Neural cell (in vitro differentiated cells): ENCODE measurements at regions not wholly inside any gene's neighbourhood (a gene's known extent, or its start where the extent isn't known, plus 50 kb on each side); places are given as distances from the start of the nearest gene placed in this dataset.

Experiments
- H2AFZ ChIP-seq: fragments of 200-600, 300-800 bp; sonication (generic), shearing (Covaris generic); 2 replicates; pipeline ENCODE4 v1.6.0; 2014; ENCODE audit warnings: low read depth, mild to moderate bottlenecking, antibody characterized with exemption, low read length, moderate library complexity
- H3F3A ChIP-seq: fragments of 200-600 bp; shearing (Covaris generic); 2 replicates; pipeline ENCODE4 v1.6.1; 2016; ENCODE audit warnings: mild to moderate bottlenecking, moderate library complexity, mixed read lengths, antibody characterized with exemption, low read length; ENCODE audit not compliant: insufficient read depth, poor library complexity, severe bottlenecking
- H3K27ac ChIP-seq: fragments of 200-600, 300-800 bp; sonication (generic), shearing (Covaris generic); 2 replicates; pipeline ENCODE4 v1.5.1; 2014; ENCODE audit warnings: mild to moderate bottlenecking, low read length, moderate library complexity
- H3K27me3 ChIP-seq: fragments of 300-800, 200-600 bp; sonication (generic), shearing (Covaris generic); 2 replicates; pipeline ENCODE4 v1.6.0; 2014; ENCODE audit warnings: mild to moderate bottlenecking, low read depth, low read length, moderate library complexity; ENCODE audit not compliant: insufficient read depth
- H3K36me3 ChIP-seq: fragments of 300-800, 200-600 bp; sonication (generic), shearing (Covaris generic); 2 replicates; pipeline ENCODE4 v1.5.1; 2014; ENCODE audit warnings: mild to moderate bottlenecking, antibody characterized with exemption, low read length, moderate library complexity; ENCODE audit not compliant: insufficient read depth
- H3K4me2 ChIP-seq: fragments of 300-800, 200-600 bp; sonication (generic), shearing (Covaris generic); 2 replicates; pipeline ENCODE4 v1.6.0; 2014; ENCODE audit warnings: mild to moderate bottlenecking, low read length
- H3K4me3 ChIP-seq: fragments of 300-800, 200-600 bp; sonication (generic), shearing (Covaris generic); 2 replicates; pipeline ENCODE4 v1.5.1; 2014; ENCODE audit warnings: mild to moderate bottlenecking, low read length, moderate library complexity
- H3K79me2 ChIP-seq: fragments of 200-600 bp; shearing (Covaris generic); replicated peaks from 2 replicates; pipeline ENCODE4 v1.6.0; 2014; ENCODE audit warnings: mild to moderate bottlenecking, low read length, moderate library complexity; ENCODE audit not compliant: insufficient read depth
- H3K9ac ChIP-seq: fragments of 300-800, 200-600 bp; sonication (generic), shearing (Covaris generic); 2 replicates; pipeline ENCODE4 v1.6.1; 2016; ENCODE audit warnings: mild to moderate bottlenecking, low read length, mixed read lengths
- H3K9me2 ChIP-seq: fragments of 200-600 bp; shearing (Covaris generic); 2 replicates; pipeline ENCODE4 v1.6.1; 2016; ENCODE audit warnings: mild to moderate bottlenecking, low read length, mixed read lengths; ENCODE audit not compliant: insufficient read depth
- H3K9me3 ChIP-seq: fragments of 200-600, 300-800 bp; sonication (generic), shearing (Covaris generic); 2 replicates; pipeline ENCODE4 v1.6.1; 2016; ENCODE audit warnings: mild to moderate bottlenecking, mixed run types, low read length, moderate library complexity, mixed read lengths
- H4K20me1 ChIP-seq: fragments of 200-600 bp; shearing (Covaris generic); 2 replicates; pipeline ENCODE4 v1.6.1; 2016; ENCODE audit warnings: mild to moderate bottlenecking, mixed run types; ENCODE audit not compliant: insufficient read depth
- EP300 ChIP-seq: fragments of 450-650 bp; conservative IDR thresholded peaks from 2 replicates; pipeline ENCODE4 v1.6.1; 2014; ENCODE audit warnings: antibody characterized with exemption, mild to moderate bottlenecking, moderate library complexity; ENCODE audit not compliant: poor library complexity, severe bottlenecking
- EZH2 ChIP-seq: fragments of 200-600, 300-800 bp; shearing (Covaris generic), sonication (generic); IDR thresholded peaks from 2 replicates; pipeline ENCODE4 v1.6.1; 2014; ENCODE audit warnings: antibody characterized with exemption, low read length, borderline replicate concordance, mild to moderate bottlenecking; ENCODE audit not compliant: insufficient read depth, poor library complexity, severe bottlenecking
- MXI1 ChIP-seq: fragments of 450-650 bp; conservative IDR thresholded peaks from 2 replicates; pipeline ENCODE4 v1.6.1; 2014; ENCODE audit warnings: antibody characterized with exemption, mild to moderate bottlenecking; ENCODE audit not compliant: poor library complexity, severe bottlenecking
- POLR2AphosphoS5 ChIP-seq: IDR thresholded peaks from 2 replicates; pipeline ENCODE4 v1.6.1; 2012
- RAD21 ChIP-seq: fragments of 450-650 bp; conservative IDR thresholded peaks from 2 replicates; pipeline ENCODE4 v1.6.1; 2014; ENCODE audit warnings: antibody characterized with exemption, mild to moderate bottlenecking, moderate library complexity
- SMC3 ChIP-seq: fragments of 450-650 bp; conservative IDR thresholded peaks from 2 replicates; pipeline ENCODE4 v1.6.1; 2014; ENCODE audit warnings: antibody characterized with exemption, mild to moderate bottlenecking, moderate library complexity; ENCODE audit not compliant: poor library complexity
- TAF1 ChIP-seq: IDR thresholded peaks from 2 replicates; pipeline ENCODE4 v1.6.1; 2012; ENCODE audit warnings: low read depth
- TF ChIP-seq, protein P1 (sequence below): IDR thresholded peaks from 2 replicates; pipeline ENCODE4 v1.6.1; 2012; ENCODE audit warnings: borderline replicate concordance
- TF ChIP-seq, protein P2 (sequence below): fragments of 450-650 bp; IDR thresholded peaks from 2 replicates; pipeline ENCODE4 v1.5.1; 2014; ENCODE audit warnings: antibody characterized with exemption, mild to moderate bottlenecking, moderate library complexity; ENCODE audit not compliant: poor library complexity, severe bottlenecking

GRCh38 chr1:106043971-106044370, 1012.5 kb upstream of the PRMT6 start:
- no peaks in the 10 kb centered on the region for H3K79me2 ChIP-seq

GRCh38 chr1:106047210-106047609, 1009.3 kb upstream of the PRMT6 start:
- H3K9ac ChIP-seq, result no peak overlapping the region
- H2AFZ ChIP-seq, result no peak overlapping the region
- H3K27ac ChIP-seq, result no peak overlapping the region
- H3K9me3 ChIP-seq, result no peaks in the 10 kb centered on the region
- TF ChIP-seq, protein P1, sequence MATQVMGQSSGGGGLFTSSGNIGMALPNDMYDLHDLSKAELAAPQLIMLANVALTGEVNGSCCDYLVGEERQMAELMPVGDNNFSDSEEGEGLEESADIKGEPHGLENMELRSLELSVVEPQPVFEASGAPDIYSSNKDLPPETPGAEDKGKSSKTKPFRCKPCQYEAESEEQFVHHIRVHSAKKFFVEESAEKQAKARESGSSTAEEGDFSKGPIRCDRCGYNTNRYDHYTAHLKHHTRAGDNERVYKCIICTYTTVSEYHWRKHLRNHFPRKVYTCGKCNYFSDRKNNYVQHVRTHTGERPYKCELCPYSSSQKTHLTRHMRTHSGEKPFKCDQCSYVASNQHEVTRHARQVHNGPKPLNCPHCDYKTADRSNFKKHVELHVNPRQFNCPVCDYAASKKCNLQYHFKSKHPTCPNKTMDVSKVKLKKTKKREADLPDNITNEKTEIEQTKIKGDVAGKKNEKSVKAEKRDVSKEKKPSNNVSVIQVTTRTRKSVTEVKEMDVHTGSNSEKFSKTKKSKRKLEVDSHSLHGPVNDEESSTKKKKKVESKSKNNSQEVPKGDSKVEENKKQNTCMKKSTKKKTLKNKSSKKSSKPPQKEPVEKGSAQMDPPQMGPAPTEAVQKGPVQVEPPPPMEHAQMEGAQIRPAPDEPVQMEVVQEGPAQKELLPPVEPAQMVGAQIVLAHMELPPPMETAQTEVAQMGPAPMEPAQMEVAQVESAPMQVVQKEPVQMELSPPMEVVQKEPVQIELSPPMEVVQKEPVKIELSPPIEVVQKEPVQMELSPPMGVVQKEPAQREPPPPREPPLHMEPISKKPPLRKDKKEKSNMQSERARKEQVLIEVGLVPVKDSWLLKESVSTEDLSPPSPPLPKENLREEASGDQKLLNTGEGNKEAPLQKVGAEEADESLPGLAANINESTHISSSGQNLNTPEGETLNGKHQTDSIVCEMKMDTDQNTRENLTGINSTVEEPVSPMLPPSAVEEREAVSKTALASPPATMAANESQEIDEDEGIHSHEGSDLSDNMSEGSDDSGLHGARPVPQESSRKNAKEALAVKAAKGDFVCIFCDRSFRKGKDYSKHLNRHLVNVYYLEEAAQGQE, result no peak
- TF ChIP-seq POLR2AphosphoS5, result no peak
- no peak for TF ChIP-seq SMC3
- TF ChIP-seq TAF1, result no peak
- TF ChIP-seq, protein P2, sequence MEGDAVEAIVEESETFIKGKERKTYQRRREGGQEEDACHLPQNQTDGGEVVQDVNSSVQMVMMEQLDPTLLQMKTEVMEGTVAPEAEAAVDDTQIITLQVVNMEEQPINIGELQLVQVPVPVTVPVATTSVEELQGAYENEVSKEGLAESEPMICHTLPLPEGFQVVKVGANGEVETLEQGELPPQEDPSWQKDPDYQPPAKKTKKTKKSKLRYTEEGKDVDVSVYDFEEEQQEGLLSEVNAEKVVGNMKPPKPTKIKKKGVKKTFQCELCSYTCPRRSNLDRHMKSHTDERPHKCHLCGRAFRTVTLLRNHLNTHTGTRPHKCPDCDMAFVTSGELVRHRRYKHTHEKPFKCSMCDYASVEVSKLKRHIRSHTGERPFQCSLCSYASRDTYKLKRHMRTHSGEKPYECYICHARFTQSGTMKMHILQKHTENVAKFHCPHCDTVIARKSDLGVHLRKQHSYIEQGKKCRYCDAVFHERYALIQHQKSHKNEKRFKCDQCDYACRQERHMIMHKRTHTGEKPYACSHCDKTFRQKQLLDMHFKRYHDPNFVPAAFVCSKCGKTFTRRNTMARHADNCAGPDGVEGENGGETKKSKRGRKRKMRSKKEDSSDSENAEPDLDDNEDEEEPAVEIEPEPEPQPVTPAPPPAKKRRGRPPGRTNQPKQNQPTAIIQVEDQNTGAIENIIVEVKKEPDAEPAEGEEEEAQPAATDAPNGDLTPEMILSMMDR, result no peak
- TF ChIP-seq MXI1, result no peak
- no peak for TF ChIP-seq EP300
- TF ChIP-seq EZH2, result no peak
- no peak for TF ChIP-seq RAD21
- H3K27me3 ChIP-seq, result no peaks in the 10 kb centered on the region
- no peaks in the 10 kb centered on the region for H3K36me3 ChIP-seq
- no peaks in the 10 kb centered on the region for H3F3A ChIP-seq
- H3K4me3 ChIP-seq, result no peak overlapping the region
- no peak overlapping the region for H3K4me2 ChIP-seq
- H3K79me2 ChIP-seq, result no peaks in the 10 kb centered on the region
- H4K20me1 ChIP-seq, result no peaks in the 10 kb centered on the region
- H3K9me2 ChIP-seq, result no peaks in the 10 kb centered on the region

More at GRCh38 chr1:106043971-106044370, 1012.5 kb upstream of the PRMT6 start:
- TF ChIP-seq EP300, result no peak
- no peak for TF ChIP-seq EZH2
- no peak for TF ChIP-seq MXI1
- TF ChIP-seq POLR2AphosphoS5, result no peak
- TF ChIP-seq, protein P1, result no peak
- TF ChIP-seq TAF1, result no peak
- TF ChIP-seq, protein P2, result no peak
- no peak for TF ChIP-seq SMC3
- TF ChIP-seq RAD21, result no peak
- Histone ChIP-seq H4K20me1 (no peaks in the 10 kb centered on the region), H3K36me3 (no peaks in the 10 kb centered on the region), H3K4me3 (no peak overlapping the region), H3K9me3 (no peaks in the 10 kb centered on the region), H3K27ac (no peak overlapping the region), H3K27me3 (no peaks in the 10 kb centered on the region), H3K4me2 (no peak overlapping the region), H3K9ac (no peak overlapping the region), H3F3A (no peaks in the 10 kb centered on the region), H2AFZ (no peak overlapping the region), H3K9me2 (no peaks in the 10 kb centered on the region)
